HG03520 (cell line): ENCODE measurements at regions not wholly inside any gene's neighbourhood (a gene's known extent, or its start where the extent isn't known, plus 50 kb on each side); places are given as distances from the start of the nearest gene placed in this dataset.
"Not testable (repeated sequence)": the region's sequence is repeated elsewhere in the genome, so short reads cannot be mapped to it uniquely, and the experiment has no call there.

Source experiments
- ATAC-seq: cut with Tn5 transposase; IDR thresholded peaks from one replicate; pipeline ENCODE4 v1.9.1; 2021; ENCODE audit warnings: mild to moderate bottlenecking, moderate library complexity; ENCODE audit not compliant: unreplicated experiment

DNA sequence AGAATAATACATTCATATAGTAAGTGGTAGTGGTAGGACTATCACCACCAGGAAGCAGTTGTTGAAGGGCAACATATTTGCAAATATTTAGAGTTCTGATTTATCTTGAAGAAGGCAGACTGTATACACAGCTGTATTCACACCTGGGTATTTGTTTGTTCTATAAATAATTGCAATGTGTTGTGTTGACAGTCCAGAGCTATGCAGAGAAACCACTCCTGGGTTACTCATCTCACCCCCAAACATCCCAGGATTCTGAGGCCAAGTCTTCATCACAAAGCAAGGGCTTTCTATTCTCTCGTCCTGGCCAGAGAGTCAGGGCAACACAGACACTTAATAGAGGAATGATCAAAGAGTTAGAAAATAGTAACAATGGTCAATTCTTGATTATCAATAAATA, 102.1 kb upstream of the FAT3 start:
- ATAC-seq, result no peak

GRCh38 chr11:92111287-92111686, 113.3 kb upstream of the FAT3 start:
- no peak for ATAC-seq

DNA sequence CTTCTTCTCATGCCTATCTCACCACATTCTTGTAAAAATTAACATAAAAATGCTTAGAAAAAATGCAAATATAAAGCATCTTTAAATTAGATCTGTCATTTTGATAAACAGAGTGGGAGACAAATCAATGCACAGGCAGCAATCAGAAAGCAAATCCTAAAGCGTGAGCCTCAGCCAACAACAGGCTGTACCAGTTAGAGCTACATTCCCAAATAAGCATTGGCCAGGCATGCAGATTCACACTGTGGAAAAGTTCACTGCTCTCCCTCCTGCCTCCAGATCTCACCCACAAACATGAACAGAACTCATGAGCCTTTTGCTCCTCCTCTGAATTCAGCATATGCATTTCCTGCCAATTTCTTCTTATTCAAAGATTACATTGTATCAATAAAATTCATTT, 115.2 kb upstream of the FAT3 start:
- ATAC-seq, result no peak

DNA sequence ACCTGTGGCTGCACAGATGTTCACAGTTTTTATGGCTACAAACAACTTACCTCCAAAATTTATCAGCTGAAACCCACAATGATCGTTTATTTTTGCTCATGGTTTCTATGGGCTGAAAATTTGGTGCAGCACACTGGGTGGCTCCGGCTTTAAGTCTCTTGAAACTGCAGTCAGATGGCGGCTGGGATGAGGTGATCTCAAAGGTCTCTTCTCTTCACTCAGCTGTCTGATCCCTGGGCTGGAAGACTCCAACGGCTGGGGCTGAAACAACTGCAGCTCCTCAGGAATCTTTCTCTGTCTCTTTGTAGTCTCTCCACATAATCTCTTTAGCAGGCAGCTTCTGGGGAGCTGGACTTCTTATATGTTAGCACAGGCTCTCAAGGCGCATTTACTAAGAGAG, 117.3 kb upstream of the FAT3 start:
- no peak for ATAC-seq

- no peak for ATAC-seq
Observed at GRCh38 chr11:92104349-92104748, 120.3 kb upstream of the FAT3 start.

GRCh38 chr11:92101920-92102319, 122.7 kb upstream of the FAT3 start:
- ATAC-seq, result no peak

GRCh38 chr11:92099183-92099582, 125.4 kb upstream of the FAT3 start:
- ATAC-seq, result no peak

- no peak for ATAC-seq
Observed at GRCh38 chr11:92098172-92098571, 126.4 kb upstream of the FAT3 start.

DNA sequence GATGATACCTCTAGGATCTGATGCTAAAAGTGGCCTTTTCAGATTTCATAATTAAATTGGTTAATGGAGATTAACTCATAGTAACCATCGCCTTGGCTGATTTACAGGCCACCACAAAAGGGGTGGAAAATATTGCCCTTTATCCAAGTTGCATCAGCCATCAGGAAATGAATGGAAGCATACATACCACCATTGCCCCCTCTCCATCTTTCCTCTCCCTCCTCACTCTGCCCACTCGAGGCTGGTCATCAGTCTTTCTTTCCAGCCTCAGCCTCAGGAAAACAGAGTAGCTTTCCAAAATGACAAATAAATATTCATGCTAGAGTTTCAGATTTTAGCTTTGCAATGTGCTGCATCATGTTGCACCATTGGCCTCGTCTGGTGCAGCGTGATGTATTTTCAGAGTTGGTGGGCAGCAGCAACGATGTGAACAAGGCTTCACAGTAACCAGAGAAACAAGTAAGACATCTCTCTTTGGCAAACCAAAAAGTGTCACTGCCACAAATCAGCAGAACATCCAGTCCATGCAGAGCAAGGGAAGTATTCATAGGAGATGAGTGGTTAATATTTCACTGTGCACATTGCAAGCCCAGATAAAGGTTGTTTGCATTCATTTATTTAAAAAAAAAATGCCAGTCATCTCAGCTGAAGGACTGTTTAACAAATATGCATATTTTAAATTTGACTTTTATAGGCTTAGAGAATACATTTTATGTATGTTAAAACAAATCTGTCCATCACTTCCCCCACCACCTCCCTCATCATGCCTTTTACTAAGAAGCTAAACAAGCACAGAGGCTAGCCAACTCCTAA, 136.7 kb upstream of the FAT3 start:
- no peak for ATAC-seq

DNA sequence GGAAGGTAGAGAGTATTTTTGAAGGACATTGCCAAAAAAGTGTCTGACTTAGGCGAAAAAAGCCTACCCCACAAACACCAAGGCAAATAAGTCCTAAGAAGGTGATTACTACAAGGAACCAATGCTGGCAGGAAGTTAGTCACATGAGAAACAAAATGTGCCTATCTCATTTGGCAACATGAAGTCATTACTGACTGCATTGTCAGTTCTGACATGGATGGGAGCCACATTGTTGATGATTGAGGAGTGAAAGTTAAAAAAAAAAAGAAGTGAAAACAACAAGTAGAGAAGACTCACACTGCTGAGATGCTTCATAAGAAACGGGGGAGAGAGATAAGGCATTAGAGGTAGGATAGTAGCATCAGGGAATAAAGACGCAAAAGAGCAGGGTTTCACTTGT, 141.5 kb upstream of the FAT3 start:
- no peak for ATAC-seq

DNA sequence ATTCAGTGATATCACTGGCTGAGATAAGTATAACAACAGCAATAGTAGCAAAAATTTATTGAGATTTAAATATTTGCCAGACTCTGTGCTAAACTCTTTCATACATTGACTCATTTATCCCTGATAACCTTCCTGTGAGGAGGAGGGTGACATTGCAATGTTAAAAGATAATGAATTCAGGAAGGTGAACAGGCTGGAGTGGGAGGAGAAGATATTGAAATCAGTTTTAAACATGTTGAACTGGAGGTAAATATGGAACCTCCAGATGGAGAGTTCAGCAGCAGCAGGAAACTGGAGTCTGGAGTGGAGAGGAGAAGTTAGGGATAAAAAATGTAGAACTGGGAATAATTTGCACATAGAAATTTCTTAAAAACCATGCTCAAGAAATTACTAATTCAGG, 142.0 kb upstream of the FAT3 start:
- no peak for ATAC-seq

DNA sequence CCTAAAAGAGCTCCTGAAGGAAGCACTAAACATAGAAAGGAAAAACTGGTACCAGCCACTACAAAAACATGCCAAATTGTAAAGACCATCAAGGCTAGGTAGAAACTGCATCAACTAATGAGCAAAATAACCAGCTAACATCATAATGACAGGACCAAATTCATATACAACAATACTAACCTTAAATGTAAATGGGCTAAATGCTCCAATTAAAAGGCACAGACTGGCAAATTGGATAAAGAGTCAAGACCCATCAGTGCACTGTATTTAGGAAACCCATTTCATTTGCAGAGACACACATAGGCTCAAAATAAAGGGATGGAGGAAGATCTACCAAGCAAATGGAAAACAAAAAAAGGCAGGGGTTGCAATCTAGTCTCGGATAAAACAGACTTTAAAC, 150.1 kb upstream of the FAT3 start:
- not testable (repeated sequence) for ATAC-seq

- no peak for ATAC-seq
Observed at GRCh38 chr11:92071660-92072059, 153.0 kb upstream of the FAT3 start.

DNA sequence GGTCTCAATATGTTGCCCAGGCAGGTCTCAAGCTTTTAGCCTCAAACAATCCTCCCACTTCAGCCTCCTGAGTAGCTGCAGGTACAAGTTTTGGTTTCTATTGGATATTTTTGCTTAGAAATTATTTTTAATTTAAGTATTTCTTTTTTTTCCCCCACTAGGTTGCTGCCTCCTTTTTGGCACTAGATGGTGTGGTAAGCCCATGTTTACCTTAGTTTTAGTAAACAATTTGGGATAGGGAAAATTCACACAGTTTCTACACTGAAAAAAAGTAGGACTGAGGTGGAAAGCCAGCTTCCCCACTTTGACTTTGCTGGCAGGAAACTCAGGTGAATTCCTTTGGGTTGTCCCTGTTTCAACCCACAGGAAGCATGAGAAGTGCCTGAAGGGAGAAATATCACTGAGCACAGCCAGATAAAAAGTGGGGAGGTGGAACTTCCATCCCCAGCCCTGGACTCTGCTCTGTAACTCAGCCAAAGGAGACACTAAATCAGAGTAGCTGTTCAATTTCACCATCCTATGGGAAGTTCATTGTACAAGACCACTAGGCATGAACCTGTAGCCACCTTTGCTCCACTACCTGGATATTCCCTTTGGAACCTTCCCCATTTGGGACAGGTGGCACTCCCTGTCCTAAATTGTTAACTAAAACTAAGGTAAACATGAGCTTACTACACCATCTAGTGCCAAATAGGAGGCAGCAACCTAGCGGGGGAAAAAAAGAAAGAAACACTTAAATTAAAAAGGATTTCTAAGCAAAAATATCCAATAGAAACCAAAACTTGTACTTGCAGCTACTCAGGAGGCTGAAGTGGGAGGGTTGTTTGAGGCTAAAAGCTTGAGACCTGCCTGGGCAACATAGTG, 154.4 kb upstream of the FAT3 start:
- ATAC-seq, result no peak

- no peak for ATAC-seq
Observed at GRCh38 chr11:92067016-92067415, 157.6 kb upstream of the FAT3 start.

GRCh38 chr11:92061456-92062062, 163.1 kb upstream of the FAT3 start:
- ATAC-seq, result no peak

- no peak for ATAC-seq
Observed at GRCh38 chr11:92057849-92058442, 166.7 kb upstream of the FAT3 start.

- ATAC-seq, result no peak
Observed at GRCh38 chr11:92053216-92053615, 171.4 kb upstream of the FAT3 start.

DNA sequence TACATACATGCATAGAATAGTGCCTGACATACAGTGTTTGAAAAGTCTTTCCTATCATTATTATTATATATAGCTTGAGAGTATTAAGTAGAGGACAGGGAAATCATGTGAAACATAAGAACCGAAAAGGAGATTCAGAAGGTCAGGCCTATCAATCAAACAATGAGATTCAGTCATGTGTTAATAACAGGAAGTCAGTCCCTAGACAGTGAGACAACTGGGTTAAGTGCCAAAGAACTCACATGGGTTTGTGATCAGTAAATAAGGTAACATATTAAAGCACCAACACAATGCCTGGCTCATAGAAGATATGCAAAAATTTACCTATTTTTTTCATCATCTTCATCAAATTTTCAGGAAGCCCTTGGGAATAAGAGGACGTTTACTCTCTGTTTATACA, 174.3 kb upstream of the FAT3 start:
- ATAC-seq, result no peak

- no peak for ATAC-seq
Observed at GRCh38 chr11:92048415-92048814, 176.2 kb upstream of the FAT3 start.

- no peak for ATAC-seq
Observed at GRCh38 chr11:92046103-92046502, 178.5 kb upstream of the FAT3 start.
